ACC112 (cell line): ENCODE measurements at regions not wholly inside any gene's neighbourhood (a gene's known extent, or its start where the extent isn't known, plus 50 kb on each side); places are given as distances from the start of the nearest gene placed in this dataset.

Source experiments
- H2AFZ ChIP-seq: fragments of 200-600 bp; sonication (generic); one replicate; pipeline ENCODE4 v1.6.0; 2017; ENCODE audit warnings: antibody characterized with exemption, low read length; ENCODE audit not compliant: unreplicated experiment
- H3K27ac ChIP-seq: fragments of 200-600 bp; sonication (generic); 2 replicates; pipeline ENCODE4 v1.5.1; 2014; ENCODE audit warnings: low read depth, mild to moderate bottlenecking, antibody characterized with exemption, low read length, moderate library complexity
- H3K27me3 ChIP-seq: fragments of 200-600 bp; sonication (generic); 2 replicates; pipeline ENCODE4 v1.6.1; 2014; ENCODE audit warnings: mild to moderate bottlenecking, antibody characterized with exemption, low read length, moderate library complexity, mixed read lengths; ENCODE audit not compliant: insufficient read depth
- H3K36me3 ChIP-seq: fragments of 200-600 bp; sonication (generic); 2 replicates; pipeline ENCODE4 v1.6.1; 2016; ENCODE audit warnings: mild to moderate bottlenecking, antibody characterized with exemption, low read length, moderate library complexity, mixed read lengths; ENCODE audit not compliant: insufficient read depth
- H3K4me1 ChIP-seq: fragments of 200-600 bp; sonication (generic); one replicate; pipeline ENCODE4 v1.6.1; 2016; ENCODE audit warnings: low read length, mixed read lengths; ENCODE audit not compliant: insufficient read depth, unreplicated experiment, control insufficient read depth
- H3K4me3 ChIP-seq: fragments of 200-600 bp; sonication (generic); 2 replicates; pipeline ENCODE4 v1.5.1; 2014; ENCODE audit warnings: mild to moderate bottlenecking, low read depth, low read length
- H3K79me2 ChIP-seq: fragments of 200-600 bp; sonication (generic); one replicate; pipeline ENCODE4 v1.6.0; 2016; ENCODE audit warnings: low read length; ENCODE audit not compliant: control insufficient read depth, unreplicated experiment, insufficient read depth

DNA sequence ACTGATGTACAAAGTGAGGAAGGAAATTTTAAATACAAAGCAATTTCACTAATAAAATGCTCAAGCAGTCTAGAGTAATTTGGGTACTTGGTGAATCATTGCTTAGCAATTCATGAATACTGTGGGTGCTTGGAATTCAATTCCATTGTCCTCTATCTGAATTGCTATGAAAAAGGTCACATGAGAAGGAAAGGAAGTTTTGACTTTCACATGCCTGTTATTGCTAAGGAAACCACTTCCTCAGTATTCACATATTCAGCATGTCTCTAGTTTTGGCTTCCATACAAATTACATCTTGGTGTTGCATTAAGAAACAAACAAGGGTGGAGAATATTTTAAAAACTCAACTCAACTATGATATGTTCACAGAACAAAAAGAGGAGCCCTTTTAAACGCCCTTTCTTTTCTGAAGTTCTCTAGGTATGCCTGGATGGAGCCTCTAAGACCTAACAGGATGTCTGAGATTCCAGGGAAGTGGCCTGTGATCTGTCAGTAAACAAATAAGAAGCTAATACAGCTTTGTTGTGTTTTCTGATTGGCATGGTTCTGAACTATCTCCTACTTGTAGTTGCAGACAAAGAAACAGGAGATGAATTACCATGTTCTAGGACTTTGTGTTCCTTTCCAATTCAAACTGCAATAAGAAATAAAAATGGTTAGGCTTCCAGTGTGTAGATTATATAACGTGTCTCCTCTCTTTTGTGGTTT is 190.4 kb downstream of the OGFRL1 start:
- Histone ChIP-seq H3K36me3 (no peaks in the 10 kb centered on the region), H3K79me2 (no peaks in the 10 kb centered on the region), H3K27me3 (no peaks in the 10 kb centered on the region), H3K4me3 (peak overlapping the region; percentile 49), H3K27ac (peak overlapping the region; percentile 98), H3K4me1 (peaks cover 81% of the 10 kb centered on the region), H2AFZ (peak overlapping the region; percentile 37)

DNA sequence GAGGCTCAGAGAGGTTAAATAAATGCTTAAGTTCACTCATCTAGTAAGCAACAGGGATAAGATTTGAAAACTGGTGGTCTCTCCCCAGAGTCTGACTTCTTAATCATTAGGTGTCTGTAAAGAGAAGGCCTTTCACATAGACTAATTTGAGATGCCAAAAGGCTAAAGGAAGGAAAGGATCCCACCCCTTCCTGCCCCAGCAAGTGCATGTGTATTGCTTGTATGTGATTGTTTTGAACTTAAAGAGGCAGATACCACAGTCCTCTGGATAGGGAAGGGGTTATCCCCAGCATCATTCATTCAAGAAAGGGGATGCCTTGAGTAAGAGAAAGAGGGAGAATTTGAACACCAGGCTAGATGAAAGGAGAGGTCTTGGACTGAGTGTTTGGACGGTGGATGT is 192.0 kb downstream of the OGFRL1 start:
- no peaks in the 10 kb centered on the region for H3K36me3 ChIP-seq
- H3K4me3 ChIP-seq, result no peak overlapping the region; the same call in 1 of the 2 replicates
- no peaks in the 10 kb centered on the region for H3K79me2 ChIP-seq
- no peaks in the 10 kb centered on the region for H3K27me3 ChIP-seq
- H3K27ac ChIP-seq, result peak overlapping the region; percentile 98
- H3K4me1 ChIP-seq, result peaks cover 69% of the 10 kb centered on the region
- H2AFZ ChIP-seq, result peak overlapping the region; percentile 76

- Histone ChIP-seq H3K36me3 (no peaks in the 10 kb centered on the region), H3K4me3 (no peak overlapping the region; the same call in 1 of the 2 replicates), H3K27ac (peak overlapping the region; percentile 98; the same call in 1 of the 2 replicates), H3K4me1 (peaks cover 64% of the 10 kb centered on the region), H2AFZ (peak overlapping the region; percentile 76), H3K79me2 (no peaks in the 10 kb centered on the region), H3K27me3 (no peaks in the 10 kb centered on the region)
Measured at GRCh38 chr6:71481011-71481410, 192.4 kb downstream of the OGFRL1 start.

DNA sequence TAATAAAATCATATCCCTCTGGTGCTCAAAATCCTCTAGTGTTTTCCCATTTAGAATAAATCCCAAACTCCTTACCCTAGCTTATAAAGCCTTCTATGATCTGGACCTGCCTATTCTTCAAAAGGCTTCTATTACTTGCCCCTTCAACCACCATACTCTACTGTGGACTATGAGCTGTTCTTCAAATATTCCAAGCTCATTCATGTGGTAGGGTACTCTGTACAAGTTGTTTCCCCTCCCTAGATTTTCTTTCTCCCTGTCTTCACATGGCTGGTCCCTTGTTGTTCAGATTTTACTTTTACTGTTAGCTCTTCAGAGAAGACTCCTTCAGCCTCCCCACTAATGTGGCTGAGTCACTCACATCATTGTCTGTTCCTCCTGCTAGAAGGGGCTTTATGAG is 193.2 kb downstream of the OGFRL1 start:
- Histone ChIP-seq H3K27me3 (no peaks in the 10 kb centered on the region), H3K4me3 (no peak overlapping the region), H3K36me3 (no peaks in the 10 kb centered on the region), H3K4me1 (peaks cover 57% of the 10 kb centered on the region), H3K27ac (0 out of 2 replicates have a peak overlapping the region, but pooled peaks have one; percentile 1), H2AFZ (peak overlapping the region; percentile 32), H3K79me2 (no peaks in the 10 kb centered on the region)

GRCh38 chr6:71482742-71483141 is 194.1 kb downstream of the OGFRL1 start:
- peaks cover 48% of the 10 kb centered on the region for H3K4me1 ChIP-seq
- H3K4me3 ChIP-seq, result no peak overlapping the region
- no peak overlapping the region for H2AFZ ChIP-seq
- no peak overlapping the region for H3K27ac ChIP-seq
- no peaks in the 10 kb centered on the region for H3K79me2 ChIP-seq
- H3K36me3 ChIP-seq, result no peaks in the 10 kb centered on the region
- H3K27me3 ChIP-seq, result no peaks in the 10 kb centered on the region

DNA sequence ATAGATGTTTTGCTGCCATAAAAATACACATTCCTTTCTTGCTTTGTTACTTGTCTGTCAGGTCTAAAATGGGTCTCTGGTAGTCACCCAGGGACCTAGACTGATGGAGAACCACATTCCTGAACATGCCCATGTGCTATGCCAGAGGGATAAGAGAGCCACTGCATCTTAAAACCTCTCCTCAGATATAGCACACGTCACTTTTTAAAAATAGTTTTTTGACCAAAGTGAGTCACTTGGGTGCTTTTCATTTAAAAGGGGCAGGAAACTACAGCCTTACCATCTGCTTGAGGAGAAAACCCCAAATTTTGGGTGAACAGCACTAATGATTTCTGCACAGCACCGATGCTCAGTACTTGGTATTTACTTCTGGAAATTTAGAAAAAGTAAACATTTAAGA is 197.8 kb downstream of the OGFRL1 start:
- Histone ChIP-seq H3K4me1 (peaks cover 32% of the 10 kb centered on the region), H3K36me3 (no peaks in the 10 kb centered on the region)

GRCh38 chr6:71488186-71488585 is 199.6 kb downstream of the OGFRL1 start:
- Histone ChIP-seq H2AFZ (peak overlapping the region; percentile 61), H3K4me3 (no peak overlapping the region), H3K27me3 (no peaks in the 10 kb centered on the region), H3K27ac (no peak overlapping the region), H3K36me3 (no peaks in the 10 kb centered on the region), H3K4me1 (peaks cover 19% of the 10 kb centered on the region), H3K79me2 (no peaks in the 10 kb centered on the region)

More for the DNA sequence above, 197.8 kb downstream of the OGFRL1 start:
- no peaks in the 10 kb centered on the region for H3K27me3 ChIP-seq
- H3K4me3 ChIP-seq, result no peak overlapping the region
- no peak overlapping the region for H3K27ac ChIP-seq
- no peak overlapping the region for H2AFZ ChIP-seq
- H3K79me2 ChIP-seq, result no peaks in the 10 kb centered on the region

DNA sequence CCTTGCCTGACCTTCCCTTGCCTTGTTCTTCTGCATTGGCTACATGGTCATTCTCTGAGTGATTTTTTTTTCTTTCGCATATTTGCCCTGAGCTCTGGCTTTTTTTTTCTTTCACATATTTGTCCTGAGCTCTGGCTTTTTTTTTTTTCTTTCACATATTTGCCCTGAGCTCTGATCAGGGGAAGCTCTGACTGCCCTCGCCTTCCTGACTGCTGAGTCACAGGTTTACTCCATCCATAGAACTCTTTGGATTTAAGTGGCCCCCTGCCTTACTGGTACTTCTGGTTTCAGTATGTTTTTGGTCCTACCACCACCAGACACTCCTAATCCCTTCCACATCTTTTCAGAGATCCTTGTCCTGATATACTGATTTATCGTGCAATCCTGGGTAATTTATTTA is 201.1 kb downstream of the OGFRL1 start:
- Histone ChIP-seq H3K4me1 (peaks cover 19% of the 10 kb centered on the region), H3K79me2 (no peaks in the 10 kb centered on the region), H3K27ac (peak overlapping the region; percentile 70), H3K4me3 (0 out of 2 replicates have a peak overlapping the region, but pooled peaks have one; percentile 18), H3K36me3 (no peaks in the 10 kb centered on the region), H3K27me3 (no peaks in the 10 kb centered on the region), H2AFZ (peak overlapping the region; percentile 69)

GRCh38 chr6:71490876-71491275 is 202.3 kb downstream of the OGFRL1 start:
- Histone ChIP-seq H3K27me3 (no peaks in the 10 kb centered on the region), H3K27ac (no peak overlapping the region), H3K4me3 (no peak overlapping the region), H3K79me2 (no peaks in the 10 kb centered on the region), H3K4me1 (peaks cover 23% of the 10 kb centered on the region), H3K36me3 (no peaks in the 10 kb centered on the region), H2AFZ (no peak overlapping the region)

DNA sequence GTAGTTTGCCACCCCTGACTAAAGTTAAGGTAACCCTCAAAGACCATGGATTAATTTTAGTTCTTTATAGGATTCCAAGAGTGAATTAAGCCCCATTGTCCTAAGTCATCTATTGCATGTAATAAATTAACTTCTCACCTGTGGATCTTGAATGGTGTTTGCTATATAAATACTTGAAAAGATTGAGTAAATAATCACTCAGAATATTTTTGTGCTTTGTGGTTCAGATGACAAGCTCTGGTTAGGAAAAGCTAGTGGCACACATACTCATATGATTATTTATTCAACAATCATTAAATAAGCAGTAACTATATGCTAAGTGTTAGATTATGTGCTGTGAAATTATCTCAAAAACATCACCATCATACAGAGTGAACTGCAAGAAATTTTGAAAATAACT is 203.2 kb downstream of the OGFRL1 start:
- Histone ChIP-seq H3K4me3 (no peak overlapping the region), H2AFZ (no peak overlapping the region), H3K36me3 (no peaks in the 10 kb centered on the region), H3K27ac (no peak overlapping the region), H3K27me3 (no peaks in the 10 kb centered on the region), H3K79me2 (no peaks in the 10 kb centered on the region), H3K4me1 (peaks cover 30% of the 10 kb centered on the region)

DNA sequence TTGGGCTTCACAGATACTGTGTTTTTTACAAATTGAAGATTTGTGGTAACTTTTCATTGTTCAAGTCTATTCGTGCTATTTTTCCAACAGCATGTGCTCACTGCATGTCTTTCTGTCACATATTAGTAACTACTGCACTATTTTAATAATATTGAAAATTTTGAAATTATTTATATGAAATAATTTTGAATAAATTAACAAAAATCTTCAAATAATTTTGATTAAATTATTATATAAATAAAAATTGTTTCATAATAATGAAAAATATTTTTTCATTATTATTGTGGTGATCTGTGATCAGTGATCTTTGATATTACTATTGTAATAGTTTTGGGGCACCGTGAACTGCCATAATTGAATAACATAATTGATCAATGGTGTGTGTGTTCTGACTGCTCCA is 204.1 kb downstream of the OGFRL1 start:
- Histone ChIP-seq H3K36me3 (no peaks in the 10 kb centered on the region), H3K79me2 (no peaks in the 10 kb centered on the region), H3K4me3 (no peak overlapping the region), H3K4me1 (peaks cover 34% of the 10 kb centered on the region), H3K27ac (no peak overlapping the region), H3K27me3 (no peaks in the 10 kb centered on the region), H2AFZ (no peak overlapping the region)
